BLaER1 (cell line): ENCODE measurements at regions not wholly inside any gene's neighbourhood (a gene's known extent, or its start where the extent isn't known, plus 50 kb on each side); places are given as distances from the start of the nearest gene placed in this dataset.
"Not testable (repeated sequence)": the region's sequence is repeated elsewhere in the genome, so short reads cannot be mapped to it uniquely, and the experiment has no call there.

ENCODE experiments used
- H3K27ac ChIP-seq: shearing (Covaris generic); formaldehyde crosslinking; 2 replicates; pipeline ENCODE4 v1.8.1; 2022
- H3K27me3 ChIP-seq: shearing (Covaris generic); formaldehyde crosslinking; 2 replicates; pipeline ENCODE4 v1.8.1; 2022
- H3K36me3 ChIP-seq: shearing (Covaris generic); formaldehyde crosslinking; 2 replicates; pipeline ENCODE4 v1.8.1; 2022
- H3K4me1 ChIP-seq: shearing (Covaris generic); formaldehyde crosslinking; 2 replicates; pipeline ENCODE4 v1.8.1; 2022
- H3K4me2 ChIP-seq: shearing (Covaris generic); formaldehyde crosslinking; 2 replicates; pipeline ENCODE4 v1.8.1; 2022
- H3K4me3 ChIP-seq: shearing (Covaris generic); formaldehyde crosslinking; 2 replicates; pipeline ENCODE4 v1.8.1; 2022
- H3K9ac ChIP-seq: shearing (Covaris generic); formaldehyde crosslinking; 2 replicates; pipeline ENCODE4 v1.8.1; 2022
- H3K9me3 ChIP-seq: shearing (Covaris generic); formaldehyde crosslinking; 2 replicates; pipeline ENCODE4 v1.8.1; 2022
- H4K20me1 ChIP-seq: shearing (Covaris generic); formaldehyde crosslinking; 2 replicates; pipeline ENCODE4 v1.8.1; 2022
- Cebpa-rat ChIP-seq: shearing (Covaris generic); IDR thresholded peaks from 2 replicates; pipeline ENCODE4 v1.8.1; 2022

GRCh38 chrX:906586-906985 lies 276.0 kb downstream of the SHOX start:
- no peak overlapping the region for H3K9ac ChIP-seq
- no peaks in the 10 kb centered on the region for H4K20me1 ChIP-seq
- peaks cover 14% of the 10 kb centered on the region for H3K9me3 ChIP-seq
- H3K27me3 ChIP-seq = no peaks in the 10 kb centered on the region
- H3K36me3 ChIP-seq = no peaks in the 10 kb centered on the region
- no peak for TF ChIP-seq Cebpa-rat
- H3K4me2 ChIP-seq = no peak overlapping the region
- H3K27ac ChIP-seq = no peak overlapping the region
- H3K4me3 ChIP-seq = no peak overlapping the region
- no peaks in the 10 kb centered on the region for H3K4me1 ChIP-seq

- Histone ChIP-seq H3K4me3 (no peak overlapping the region), H4K20me1 (no peaks in the 10 kb centered on the region), H3K4me2 (no peak overlapping the region), H3K27ac (no peak overlapping the region), H3K27me3 (no peaks in the 10 kb centered on the region), H3K9ac (no peak overlapping the region), H3K36me3 (no peaks in the 10 kb centered on the region), H3K4me1 (no peaks in the 10 kb centered on the region), H3K9me3 (peaks cover 17% of the 10 kb centered on the region)
- TF ChIP-seq Cebpa-rat = no peak
Measured at GRCh38 chrX:905848-906566, 275.4 kb downstream of the SHOX start.

- no peak for TF ChIP-seq Cebpa-rat
- no peaks in the 10 kb centered on the region for H3K36me3 ChIP-seq
- H3K9me3 ChIP-seq = peaks cover 17% of the 10 kb centered on the region
Measured at GRCh38 chrX:903116-903515, 272.5 kb downstream of the SHOX start.

GRCh38 chrX:896256-896655 lies 265.7 kb downstream of the SHOX start:
- H3K27me3 ChIP-seq = no peaks in the 10 kb centered on the region
- H4K20me1 ChIP-seq = no peaks in the 10 kb centered on the region
- H3K9me3 ChIP-seq = peaks cover 30% of the 10 kb centered on the region
- H3K36me3 ChIP-seq = no peaks in the 10 kb centered on the region
- H3K9ac ChIP-seq = no peak overlapping the region
- TF ChIP-seq Cebpa-rat = no peak
- H3K4me2 ChIP-seq = no peak overlapping the region
- H3K4me3 ChIP-seq = no peak overlapping the region
- H3K4me1 ChIP-seq = no peaks in the 10 kb centered on the region
- no peak overlapping the region for H3K27ac ChIP-seq

More at GRCh38 chrX:903116-903515, 272.5 kb downstream of the SHOX start:
- no peaks in the 10 kb centered on the region for H3K4me1 ChIP-seq
- no peak overlapping the region for H3K4me2 ChIP-seq
- no peak overlapping the region for H3K9ac ChIP-seq
- no peak overlapping the region for H3K4me3 ChIP-seq
- H3K27me3 ChIP-seq = no peaks in the 10 kb centered on the region
- H3K27ac ChIP-seq = no peak overlapping the region
- H4K20me1 ChIP-seq = no peaks in the 10 kb centered on the region

- Histone ChIP-seq H3K4me2 (no peak overlapping the region), H3K9me3 (peaks cover 37% of the 10 kb centered on the region), H3K27ac (no peak overlapping the region), H3K4me1 (no peaks in the 10 kb centered on the region), H4K20me1 (no peaks in the 10 kb centered on the region), H3K4me3 (no peak overlapping the region), H3K36me3 (no peaks in the 10 kb centered on the region), H3K27me3 (no peaks in the 10 kb centered on the region), H3K9ac (no peak overlapping the region)
- TF ChIP-seq Cebpa-rat = no peak
Measured at GRCh38 chrX:889966-890651, 259.5 kb downstream of the SHOX start.

- not testable (repeated sequence) for H3K27ac ChIP-seq, H4K20me1 ChIP-seq, H3K4me1 ChIP-seq, H3K36me3 ChIP-seq, H3K4me2 ChIP-seq, H3K27me3 ChIP-seq, H3K9ac ChIP-seq, H3K4me3 ChIP-seq
- H3K9me3 ChIP-seq = peaks cover 30% of the 10 kb centered on the region
Measured at GRCh38 chrX:887724-888123, 257.1 kb downstream of the SHOX start.

- Histone ChIP-seq H3K4me1 (no peaks in the 10 kb centered on the region), H3K27me3 (no peaks in the 10 kb centered on the region), H3K9me3 (0 out of 2 replicates have a peak, but pooled peaks cover under 1% of the 10 kb centered on the region), H3K4me2 (no peak overlapping the region), H3K27ac (no peak overlapping the region), H4K20me1 (no peaks in the 10 kb centered on the region), H3K9ac (no peak overlapping the region), H3K4me3 (no peak overlapping the region), H3K36me3 (no peaks in the 10 kb centered on the region)
- no peak for TF ChIP-seq Cebpa-rat
Measured at GRCh38 chrX:883588-883987, 253.0 kb downstream of the SHOX start.

- not testable (repeated sequence) for H3K9ac ChIP-seq
Measured at GRCh38 chrX:879756-880698, 249.4 kb downstream of the SHOX start.

GRCh38 chrX:874061-874460 lies 243.5 kb downstream of the SHOX start:
- Histone ChIP-seq H3K27me3 (no peaks in the 10 kb centered on the region), H3K9ac (no peak overlapping the region), H3K4me1 (no peaks in the 10 kb centered on the region), H4K20me1 (no peaks in the 10 kb centered on the region), H3K9me3 (no peaks in the 10 kb centered on the region), H3K27ac (no peak overlapping the region), H3K36me3 (no peaks in the 10 kb centered on the region), H3K4me2 (no peak overlapping the region), H3K4me3 (no peak overlapping the region)
- no peak for TF ChIP-seq Cebpa-rat

More at GRCh38 chrX:879756-880698, 249.4 kb downstream of the SHOX start:
- not testable (repeated sequence) for H3K4me3 ChIP-seq, H3K4me2 ChIP-seq, H3K4me1 ChIP-seq, H3K36me3 ChIP-seq, H3K27ac ChIP-seq, H3K9me3 ChIP-seq, H4K20me1 ChIP-seq, H3K27me3 ChIP-seq

- Histone ChIP-seq H4K20me1 (peaks cover 3% of the 10 kb centered on the region; the same call in 1 of the 2 replicates), H3K4me2 (no peak overlapping the region), H3K27me3 (no peaks in the 10 kb centered on the region), H3K36me3 (no peaks in the 10 kb centered on the region), H3K27ac (no peak overlapping the region), H3K9me3 (no peaks in the 10 kb centered on the region), H3K9ac (no peak overlapping the region), H3K4me1 (no peaks in the 10 kb centered on the region), H3K4me3 (no peak overlapping the region)
- no peak for TF ChIP-seq Cebpa-rat
Measured at GRCh38 chrX:873016-873415, 242.4 kb downstream of the SHOX start.
